D721Med (cell line): ENCODE measurements at regions not wholly inside any gene's neighbourhood (a gene's known extent, or its start where the extent isn't known, plus 50 kb on each side); places are given as distances from the start of the nearest gene placed in this dataset.
"Not testable (repeated sequence)": the region's sequence is repeated elsewhere in the genome, so short reads cannot be mapped to it uniquely, and the experiment has no call there.

Experiments
- DNase-seq: peaks from one replicate; pipeline ENCODE4 v3.0.0; 2011; ENCODE audit warnings: low spot score; ENCODE audit not compliant: insufficient read length
- FAIRE-seq: peaks from 2 replicates; lab custom pipeline; 2011; peaks lifted over from hg19 to GRCh38; lab: Jason Lieb, UNC
- CTCF ChIP-seq: IDR thresholded peaks from 2 replicates; pipeline ENCODE4 v1.5.1; 2012; ENCODE audit warnings: mild to moderate bottlenecking, control low read depth; ENCODE audit not compliant: insufficient read depth; ENCODE audit errors: missing control alignments

GRCh38 chrX:109782994-109783700 is 50.1 kb upstream of the ACSL4 start:
- no peak for FAIRE-seq
- TF ChIP-seq CTCF: no peak
- DNase-seq: no peak

DNA sequence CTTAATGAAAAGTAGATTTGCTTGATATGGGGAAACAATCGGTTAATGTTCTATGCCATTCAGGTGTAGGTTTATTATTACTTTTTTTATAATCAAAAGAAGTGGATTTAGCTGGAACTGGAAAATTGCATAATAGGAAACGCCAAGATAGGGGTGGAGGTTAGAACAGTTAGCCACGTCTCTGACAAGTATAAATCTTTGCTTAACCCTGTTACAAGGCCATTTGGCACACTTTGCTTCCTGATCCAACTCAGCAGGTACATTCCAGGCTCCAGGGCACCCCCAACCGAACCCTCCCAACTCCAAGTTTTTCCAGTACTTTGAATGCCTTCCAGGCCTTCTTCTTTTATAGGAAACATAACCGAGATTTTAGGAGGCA is 50.6 kb upstream of the ACSL4 start:
- no peak for TF ChIP-seq CTCF
- FAIRE-seq: no peak
- no peak for DNase-seq

GRCh38 chrX:109785053-109785452 is 52.0 kb upstream of the ACSL4 start:
- no peak for FAIRE-seq
- TF ChIP-seq CTCF: no peak

DNA sequence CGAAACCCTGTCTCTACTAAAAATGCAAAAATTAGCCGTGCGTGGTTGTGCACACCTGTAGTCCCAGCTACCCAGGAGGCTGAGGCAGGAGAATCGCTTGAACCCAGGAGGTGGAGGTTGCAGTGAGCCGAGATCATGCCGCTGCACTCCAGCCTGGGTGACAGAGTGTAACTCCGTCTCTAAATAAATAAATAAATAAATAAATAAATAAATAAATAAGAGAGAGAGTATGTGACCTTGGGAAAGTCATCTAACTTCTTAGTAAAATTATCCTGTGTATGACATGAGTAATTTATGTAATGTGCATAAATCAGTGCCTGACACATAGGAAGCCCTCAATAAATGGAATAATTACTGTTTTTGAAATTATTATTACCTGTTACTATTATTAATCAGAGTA is 57.5 kb upstream of the ACSL4 start:
- not testable (repeated sequence) for DNase-seq, FAIRE-seq

More at GRCh38 chrX:109785053-109785452, 52.0 kb upstream of the ACSL4 start:
- no peak for DNase-seq

GRCh38 chrX:109793191-109793590 is 60.1 kb upstream of the ACSL4 start:
- FAIRE-seq (no peak), DNase-seq (no peak)
- no peak for TF ChIP-seq CTCF

GRCh38 chrX:109795682-109796081 is 62.6 kb upstream of the ACSL4 start:
- FAIRE-seq (no peak), DNase-seq (no peak)
- no peak for TF ChIP-seq CTCF

GRCh38 chrX:109797311-109797975 is 64.4 kb upstream of the ACSL4 start:
- no peak for TF ChIP-seq CTCF
- no peak for FAIRE-seq
- DNase-seq: no peak
